ENCODE measurements at regions not wholly inside any gene's neighbourhood (a gene's known extent, or its start where the extent isn't known, plus 50 kb on each side); places are given as distances from the start of the nearest gene placed in this dataset.

DNA sequence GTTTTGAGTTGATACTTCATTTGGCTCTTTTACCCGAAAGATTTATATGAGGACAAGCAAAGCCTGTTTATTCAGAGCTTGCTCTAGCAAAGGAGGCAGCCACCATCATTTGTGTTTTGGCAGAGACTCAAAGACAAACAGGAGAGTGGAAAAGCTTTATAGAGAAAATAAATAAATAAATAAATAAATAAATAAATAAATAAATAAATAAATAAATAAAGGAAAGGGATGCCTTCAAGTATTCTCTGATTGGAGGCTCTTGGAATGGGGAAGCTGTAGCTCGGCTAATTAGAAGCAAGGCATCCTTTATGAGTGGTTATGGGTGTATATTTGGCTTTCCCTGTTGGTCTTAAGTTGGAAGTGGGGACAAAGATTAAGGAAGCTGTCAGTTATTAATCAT, 229.8 kb downstream of the RASSF9 start:
- no peaks in the 10 kb centered on the region for H3K27me3 ChIP-seq (ENCODE audit: control insufficient read depth, insufficient read depth, low read length)
- H3K4me1 ChIP-seq (ENCODE audit: control insufficient read depth, extremely low read depth, insufficient read depth, low read length): no peaks in the 10 kb centered on the region
- no peak overlapping the region for H3K27ac ChIP-seq (ENCODE audit: insufficient read depth, low read length)
- no peaks in the 10 kb centered on the region for H3K79me2 ChIP-seq (ENCODE audit: control insufficient read depth, insufficient read depth, low read length)
- no peak overlapping the region for H3K9ac ChIP-seq (ENCODE audit: insufficient read depth, low read length)
- no peak overlapping the region for H3K4me2 ChIP-seq (ENCODE audit: extremely low read depth, insufficient read depth, low read length)
- no peak for DNase-seq (ENCODE audit: low read depth in 2 of 2)
- no peak overlapping the region for H2AFZ ChIP-seq (ENCODE audit: low read length)
- TF ChIP-seq, protein P1, sequence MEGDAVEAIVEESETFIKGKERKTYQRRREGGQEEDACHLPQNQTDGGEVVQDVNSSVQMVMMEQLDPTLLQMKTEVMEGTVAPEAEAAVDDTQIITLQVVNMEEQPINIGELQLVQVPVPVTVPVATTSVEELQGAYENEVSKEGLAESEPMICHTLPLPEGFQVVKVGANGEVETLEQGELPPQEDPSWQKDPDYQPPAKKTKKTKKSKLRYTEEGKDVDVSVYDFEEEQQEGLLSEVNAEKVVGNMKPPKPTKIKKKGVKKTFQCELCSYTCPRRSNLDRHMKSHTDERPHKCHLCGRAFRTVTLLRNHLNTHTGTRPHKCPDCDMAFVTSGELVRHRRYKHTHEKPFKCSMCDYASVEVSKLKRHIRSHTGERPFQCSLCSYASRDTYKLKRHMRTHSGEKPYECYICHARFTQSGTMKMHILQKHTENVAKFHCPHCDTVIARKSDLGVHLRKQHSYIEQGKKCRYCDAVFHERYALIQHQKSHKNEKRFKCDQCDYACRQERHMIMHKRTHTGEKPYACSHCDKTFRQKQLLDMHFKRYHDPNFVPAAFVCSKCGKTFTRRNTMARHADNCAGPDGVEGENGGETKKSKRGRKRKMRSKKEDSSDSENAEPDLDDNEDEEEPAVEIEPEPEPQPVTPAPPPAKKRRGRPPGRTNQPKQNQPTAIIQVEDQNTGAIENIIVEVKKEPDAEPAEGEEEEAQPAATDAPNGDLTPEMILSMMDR (conservative IDR thresholded peaks at IDR 0.05 in 1 of 2, IDR thresholded peaks at IDR 0.05 in 1 of 2; ENCODE audit: low read depth in 1 of 2, low read length in 2 of 2): no peak
- no peak for TF ChIP-seq EZH2 (IDR thresholded peaks at IDR 0.05; ENCODE audit: low read length, missing control alignments)
- no peaks in the 10 kb centered on the region for H3K9me3 ChIP-seq (ENCODE audit: control insufficient read depth, insufficient read depth, low read depth, low read length)
- H3K36me3 ChIP-seq (ENCODE audit: control insufficient read depth, insufficient read depth, low read length): no peaks in the 10 kb centered on the region
- H4K20me1 ChIP-seq (ENCODE audit: control insufficient read depth, extremely low read depth, insufficient read depth, low read length): no peaks in the 10 kb centered on the region
- no peak overlapping the region for H3K4me3 ChIP-seq (replicated peaks in 1 of 4; ENCODE audit: control extremely low read depth in 1 of 4, insufficient read depth in 1 of 4, low read depth in 3 of 4, low read length in 4 of 4)

DNA sequence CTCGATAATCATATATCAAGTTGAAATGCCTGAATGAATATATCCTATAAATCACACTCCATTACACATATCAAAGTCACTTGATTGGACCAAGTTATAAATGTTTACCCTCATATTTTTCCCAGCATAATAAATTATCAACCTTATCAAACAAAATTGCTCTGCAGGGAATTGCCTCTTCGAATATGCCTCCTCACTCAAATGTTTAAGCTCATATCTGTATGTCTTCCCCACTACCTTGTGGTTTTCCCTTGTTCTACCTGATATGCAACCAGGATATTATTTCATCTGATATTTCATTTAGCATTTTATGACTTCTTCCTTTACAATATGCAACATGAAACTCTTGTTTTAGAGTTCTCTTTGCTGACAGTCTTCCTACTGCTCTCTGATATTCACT, 226.4 kb downstream of the RASSF9 start:
- Histone ChIP-seq H3K27ac (ENCODE audit: insufficient read depth, low read length) (no peak overlapping the region), H3K4me2 (ENCODE audit: extremely low read depth, insufficient read depth, low read length) (no peak overlapping the region), H3K36me3 (ENCODE audit: control insufficient read depth, insufficient read depth, low read length) (no peaks in the 10 kb centered on the region), H3K79me2 (ENCODE audit: control insufficient read depth, insufficient read depth, low read length) (no peaks in the 10 kb centered on the region), H3K27me3 (ENCODE audit: control insufficient read depth, insufficient read depth, low read length) (no peaks in the 10 kb centered on the region), H4K20me1 (ENCODE audit: control insufficient read depth, extremely low read depth, insufficient read depth, low read length) (no peaks in the 10 kb centered on the region), H2AFZ (ENCODE audit: low read length) (no peak overlapping the region), H3K9me3 (ENCODE audit: control insufficient read depth, insufficient read depth, low read depth, low read length) (no peaks in the 10 kb centered on the region), H3K9ac (ENCODE audit: insufficient read depth, low read length) (no peak overlapping the region), H3K4me3 (replicated peaks in 1 of 4; ENCODE audit: control extremely low read depth in 1 of 4, insufficient read depth in 1 of 4, low read depth in 3 of 4, low read length in 4 of 4) (no peak overlapping the region), H3K4me1 (ENCODE audit: control insufficient read depth, extremely low read depth, insufficient read depth, low read length) (no peaks in the 10 kb centered on the region)
- no peak for DNase-seq (ENCODE audit: low read depth in 2 of 2)
- TF ChIP-seq, protein P1 (conservative IDR thresholded peaks at IDR 0.05 in 1 of 2, IDR thresholded peaks at IDR 0.05 in 1 of 2; ENCODE audit: low read depth in 1 of 2, low read length in 2 of 2): no peak
- TF ChIP-seq EZH2 (IDR thresholded peaks at IDR 0.05; ENCODE audit: low read length, missing control alignments): no peak

DNA sequence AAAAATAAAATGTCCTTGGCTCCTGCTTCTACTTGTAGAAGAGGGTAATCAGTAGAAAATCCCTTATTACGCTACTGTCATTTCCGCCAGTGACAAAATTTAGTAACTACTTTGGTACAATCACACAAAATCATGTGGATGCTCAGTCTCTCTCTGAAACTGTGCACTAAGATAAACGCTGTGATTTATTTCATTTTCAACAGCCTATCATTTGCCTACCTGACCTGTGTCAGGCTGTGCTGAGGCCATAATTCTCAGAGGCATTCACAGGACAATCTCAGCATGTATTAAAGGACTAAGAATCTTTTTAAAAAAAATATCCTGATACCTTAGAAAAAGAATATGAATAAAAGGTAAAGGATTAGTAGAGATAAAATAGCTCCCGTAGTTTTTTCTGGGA, 226.0 kb downstream of the RASSF9 start:
- H3K9ac ChIP-seq (ENCODE audit: insufficient read depth, low read length): no peak overlapping the region
- H3K79me2 ChIP-seq (ENCODE audit: control insufficient read depth, insufficient read depth, low read length): no peaks in the 10 kb centered on the region
- no peaks in the 10 kb centered on the region for H3K36me3 ChIP-seq (ENCODE audit: control insufficient read depth, insufficient read depth, low read length)
- H3K9me3 ChIP-seq (ENCODE audit: control insufficient read depth, insufficient read depth, low read depth, low read length): no peaks in the 10 kb centered on the region
- TF ChIP-seq, protein P1 (conservative IDR thresholded peaks at IDR 0.05 in 1 of 2, IDR thresholded peaks at IDR 0.05 in 1 of 2; ENCODE audit: low read depth in 1 of 2, low read length in 2 of 2): no peak
- no peak for TF ChIP-seq EZH2 (IDR thresholded peaks at IDR 0.05; ENCODE audit: low read length, missing control alignments)
- H2AFZ ChIP-seq (ENCODE audit: low read length): no peak overlapping the region
- no peak overlapping the region for H3K4me3 ChIP-seq (replicated peaks in 1 of 4; ENCODE audit: control extremely low read depth in 1 of 4, insufficient read depth in 1 of 4, low read depth in 3 of 4, low read length in 4 of 4)
- no peak overlapping the region for H3K4me2 ChIP-seq (ENCODE audit: extremely low read depth, insufficient read depth, low read length)
- no peaks in the 10 kb centered on the region for H3K27me3 ChIP-seq (ENCODE audit: control insufficient read depth, insufficient read depth, low read length)
- H3K27ac ChIP-seq (ENCODE audit: insufficient read depth, low read length): no peak overlapping the region
- no peaks in the 10 kb centered on the region for H4K20me1 ChIP-seq (ENCODE audit: control insufficient read depth, extremely low read depth, insufficient read depth, low read length)
- H3K4me1 ChIP-seq (ENCODE audit: control insufficient read depth, extremely low read depth, insufficient read depth, low read length): no peaks in the 10 kb centered on the region
- no peak for DNase-seq (ENCODE audit: low read depth in 2 of 2)
